ENCODE measurements at regions not wholly inside any gene's neighbourhood (a gene's known extent, or its start where the extent isn't known, plus 50 kb on each side); places are given as distances from the start of the nearest gene placed in this dataset.

GRCh38 chr4:115607311-115607710 lies 493.9 kb upstream of the NDST4 start:
- no peak for TF ChIP-seq CREB1 (CRISPR knock-in tag; IDR thresholded peaks at IDR 0.05; ENCODE audit: low read depth)
- TF ChIP-seq EZH2 (IDR thresholded peaks at IDR 0.05; ENCODE audit: low read depth, unreplicated experiment) = no peak
- no peak for TF ChIP-seq EZH2phosphoT487 (IDR thresholded peaks at IDR 0.05; ENCODE audit: unreplicated experiment)
- TF ChIP-seq CTCF (conservative IDR thresholded peaks at IDR 0.05; ENCODE audit: low read depth in 2 of 2) = no peak
- TF ChIP-seq JUNB (IDR thresholded peaks at IDR 0.05; ENCODE audit: unreplicated experiment) = no peak
- TF ChIP-seq POLR2AphosphoS5 (IDR thresholded peaks at IDR 0.05; ENCODE audit: low read depth) = no peak
- TF ChIP-seq REST (IDR thresholded peaks at IDR 0.05; ENCODE audit: unreplicated experiment) = no peak
- TF ChIP-seq ZNF462 (CRISPR knock-in tag; IDR thresholded peaks at IDR 0.05) = no peak
- TF ChIP-seq ZNF331 (CRISPR knock-in tag; IDR thresholded peaks at IDR 0.05; ENCODE audit: low read depth) = no peak

Measured in GM23338 (cell line).